HG03457 (cell line): ENCODE measurements at regions not wholly inside any gene's neighbourhood (a gene's known extent, or its start where the extent isn't known, plus 50 kb on each side); places are given as distances from the start of the nearest gene placed in this dataset.

Experiments
- ATAC-seq: cut with Tn5 transposase; IDR thresholded peaks from one replicate; pipeline ENCODE4 v1.9.1; 2021; ENCODE audit warnings: moderate number of reproducible peaks; ENCODE audit not compliant: unreplicated experiment

- no peak for ATAC-seq
Observed at GRCh38 chr2:215522237-215522636, 86.4 kb upstream of the FN1 start.

GRCh38 chr2:215521031-215521430 lies 85.2 kb upstream of the FN1 start:
- ATAC-seq: no peak

DNA sequence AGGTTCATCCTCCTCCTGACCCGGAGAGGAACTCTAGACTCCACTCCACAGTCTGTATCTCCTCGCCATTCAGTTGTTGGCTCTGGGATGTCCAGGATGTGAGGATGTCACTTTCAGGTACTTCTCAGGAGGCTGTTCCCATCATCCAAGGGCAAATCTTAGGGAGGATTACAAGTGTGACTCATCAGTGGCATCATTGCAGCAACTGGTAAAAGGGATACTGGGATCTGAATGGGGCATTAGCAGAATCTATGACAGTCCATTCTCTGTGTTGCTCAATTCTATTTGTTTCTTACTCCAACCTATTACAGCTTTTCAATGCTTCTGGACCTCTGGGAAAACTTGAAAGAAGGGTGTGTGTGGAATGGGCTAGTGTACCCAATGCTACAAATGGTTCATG lies 81.5 kb upstream of the FN1 start:
- ATAC-seq: no peak

DNA sequence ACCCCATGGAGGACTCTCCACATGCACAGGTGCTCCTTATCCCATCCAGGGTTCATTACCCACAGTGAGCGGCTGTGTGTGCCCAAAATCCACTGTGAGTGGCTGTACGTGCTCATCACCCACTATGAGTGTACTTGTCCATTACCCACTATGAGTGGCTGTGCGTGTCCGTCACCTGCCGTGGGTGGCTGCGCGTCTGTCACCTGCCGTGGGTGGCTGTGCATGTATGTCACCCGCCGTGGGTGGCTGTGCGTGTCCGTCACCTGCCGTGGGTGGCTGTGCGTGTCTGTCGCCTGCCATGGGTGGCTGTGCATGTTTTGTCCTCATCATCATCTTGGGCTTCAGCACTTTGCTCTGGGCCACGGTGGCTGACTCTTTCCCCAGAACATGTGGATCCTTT lies 78.6 kb upstream of the FN1 start:
- ATAC-seq: no peak

- no peak for ATAC-seq
Observed at GRCh38 chr2:215511454-215512346, 75.8 kb upstream of the FN1 start.

DNA sequence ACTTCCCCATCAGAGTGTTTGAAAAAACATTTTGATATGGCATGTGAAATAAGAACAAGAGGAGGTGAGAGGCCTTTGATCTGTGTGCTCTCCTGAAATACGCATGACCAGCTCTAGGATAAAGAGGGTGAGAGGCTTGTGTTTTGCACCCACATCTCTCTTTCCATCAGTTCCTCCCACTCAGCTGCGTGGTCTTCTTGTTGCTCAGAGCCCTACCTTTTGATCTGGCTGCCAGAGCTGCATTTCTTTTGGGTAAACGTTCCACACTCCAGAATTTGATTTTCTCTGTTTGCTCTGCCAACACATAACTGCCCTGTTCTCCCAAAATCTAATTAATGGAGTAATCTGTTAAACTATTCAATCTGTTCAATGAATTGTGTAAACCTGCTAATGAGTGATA lies 72.0 kb upstream of the FN1 start:
- ATAC-seq: no peak

DNA sequence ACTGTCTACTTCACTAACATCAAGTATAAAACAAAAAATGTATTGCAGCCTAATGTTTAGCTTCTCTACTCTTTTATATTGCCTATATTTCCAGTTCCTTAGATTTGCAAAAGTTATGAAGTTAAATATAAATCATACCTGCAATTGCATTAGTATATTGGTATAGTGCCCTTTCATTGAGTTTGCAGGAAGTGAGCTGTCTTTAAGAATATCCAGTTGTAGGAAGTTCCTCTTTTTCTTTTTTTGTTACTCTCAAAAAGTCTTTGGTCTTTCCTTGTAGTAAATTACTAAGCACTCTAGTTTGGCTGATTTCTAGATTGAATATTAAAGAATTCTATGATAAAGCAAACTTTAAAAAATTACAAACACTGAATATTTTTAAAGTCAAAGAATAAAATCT lies 71.3 kb upstream of the FN1 start:
- ATAC-seq: no peak

DNA sequence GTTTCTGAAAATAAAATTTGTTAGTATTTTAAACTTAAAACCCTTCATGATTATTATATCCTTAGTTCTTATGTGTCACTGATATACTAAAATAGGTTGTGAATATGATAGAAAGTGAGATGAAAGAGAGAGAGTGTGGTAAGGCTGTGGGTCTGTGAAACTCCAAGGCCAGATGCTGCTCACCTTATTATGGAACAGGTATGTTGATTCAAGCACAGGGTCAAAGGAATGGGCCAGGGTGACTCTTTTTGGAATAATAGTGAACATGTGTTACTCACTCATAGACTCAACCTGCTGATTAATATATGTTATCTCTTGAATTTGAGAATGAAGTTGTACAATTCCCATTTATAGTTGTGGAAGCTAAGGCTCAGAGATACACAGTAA lies 70.7 kb upstream of the FN1 start:
- no peak for ATAC-seq

- ATAC-seq: no peak
Observed at GRCh38 chr2:215505044-215505786, 69.3 kb upstream of the FN1 start.

DNA sequence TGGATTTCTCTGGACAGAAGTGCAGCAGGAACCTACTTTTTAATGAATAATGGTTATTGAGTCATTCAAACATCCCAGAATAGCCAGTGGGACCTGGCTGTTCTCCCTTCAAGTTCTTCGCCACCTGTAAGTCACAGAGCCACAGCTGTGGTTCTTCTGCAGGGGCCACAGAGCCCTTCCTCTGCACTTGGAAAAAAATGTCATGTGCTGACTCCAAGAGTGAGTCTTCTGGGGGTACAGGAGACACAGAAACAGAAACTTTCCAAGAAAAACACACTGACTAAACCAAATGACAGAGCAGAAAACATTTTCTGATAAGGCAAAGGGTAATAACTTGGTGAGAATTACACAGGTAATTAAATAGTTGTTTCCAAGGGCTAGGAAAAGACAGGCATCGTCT lies 68.7 kb upstream of the FN1 start:
- ATAC-seq: no peak

DNA sequence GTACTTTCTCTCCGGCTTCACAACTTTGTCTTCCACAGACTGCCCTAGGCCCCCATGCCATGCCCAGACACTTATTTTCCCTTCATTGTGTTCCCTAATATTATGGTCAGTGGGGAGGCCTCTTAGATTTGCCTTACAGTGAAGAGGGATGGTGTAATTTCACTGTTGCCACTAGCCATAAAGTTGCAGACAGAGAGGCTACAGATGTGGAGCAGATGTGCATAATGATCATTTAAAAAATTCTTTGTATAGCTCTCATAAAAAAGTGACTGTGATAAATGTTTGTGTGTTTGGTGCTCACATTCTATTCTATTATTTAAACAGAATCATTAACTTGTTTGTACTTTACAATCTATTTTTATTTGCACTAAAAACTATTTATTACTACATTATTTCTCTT lies 67.5 kb upstream of the FN1 start:
- ATAC-seq: no peak

GRCh38 chr2:215500466-215500865 lies 64.6 kb upstream of the FN1 start:
- ATAC-seq: no peak

- ATAC-seq: no peak
Observed at GRCh38 chr2:215499331-215499730, 63.5 kb upstream of the FN1 start.

DNA sequence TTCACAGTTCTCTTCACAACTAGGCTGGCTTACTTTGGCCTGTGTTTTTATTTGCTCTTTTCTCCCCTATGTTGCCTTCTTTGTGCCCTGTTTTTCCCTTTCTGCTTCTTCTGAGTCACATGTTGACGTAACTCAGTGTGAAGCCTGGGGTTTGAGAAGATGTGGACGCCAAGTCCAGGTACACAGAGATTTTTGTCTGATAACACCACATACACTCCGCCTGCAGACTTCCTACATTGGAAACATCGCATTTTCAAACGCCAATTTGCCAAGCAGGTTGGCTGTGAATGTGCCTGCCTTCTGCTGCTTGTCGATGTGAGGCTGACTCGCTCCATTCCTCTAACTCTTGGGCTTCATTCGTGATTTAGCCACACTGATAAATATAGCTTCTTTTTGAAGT lies 62.6 kb upstream of the FN1 start:
- ATAC-seq: no peak

- no peak for ATAC-seq
Observed at GRCh38 chr2:215493376-215493775, 57.5 kb upstream of the FN1 start.

GRCh38 chr2:215489288-215489848 lies 53.5 kb upstream of the FN1 start:
- no peak for ATAC-seq

DNA sequence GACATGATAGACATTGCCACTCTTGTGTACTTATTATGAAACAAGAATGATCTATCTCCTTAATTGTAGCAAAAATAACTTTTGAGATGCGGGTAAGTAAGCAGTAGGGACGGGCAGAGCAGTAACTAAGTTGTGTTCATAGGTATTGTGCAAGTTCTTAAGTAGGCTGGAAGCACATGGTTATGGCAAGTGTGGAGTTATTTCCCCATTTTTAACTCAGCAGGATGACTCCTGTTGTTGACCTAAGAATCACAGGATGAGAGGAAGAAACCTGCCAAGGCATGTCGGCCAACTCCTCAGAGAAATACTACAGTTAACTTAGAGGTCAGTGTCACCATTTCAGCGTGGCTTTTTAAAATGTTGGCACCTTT lies 51.1 kb upstream of the FN1 start:
- ATAC-seq: no peak

DNA sequence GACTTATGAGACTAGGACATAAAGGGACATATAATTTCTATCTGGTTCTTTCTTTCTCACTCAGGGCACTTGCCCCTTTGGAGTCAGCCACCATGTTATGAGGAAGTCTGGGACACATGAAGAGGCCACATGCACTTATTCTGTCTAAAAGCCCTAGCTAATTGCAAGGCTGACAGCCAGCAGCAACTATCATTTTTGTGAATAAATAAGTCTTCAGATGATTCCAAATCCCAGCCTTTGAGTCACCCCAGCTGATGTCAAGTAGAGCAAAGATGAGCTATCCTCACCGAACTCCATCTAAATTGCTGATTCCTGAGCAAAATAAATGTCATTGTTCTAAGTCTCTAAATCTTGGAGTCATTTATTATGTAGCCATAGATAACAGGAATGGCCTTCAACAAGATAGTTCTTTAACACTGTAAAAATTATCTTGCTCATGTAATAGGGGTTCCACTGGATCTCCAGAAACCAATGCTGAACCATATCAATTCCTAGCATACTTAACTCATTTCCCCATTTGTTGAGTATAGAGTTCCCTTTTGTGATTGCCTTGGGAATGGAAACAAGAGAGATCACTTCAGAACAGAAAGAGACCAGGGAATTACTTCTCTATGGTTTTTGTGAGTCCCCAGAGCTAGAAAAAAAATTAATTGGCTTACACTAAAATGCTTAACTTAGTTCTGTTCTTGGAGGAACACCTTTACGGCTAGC lies 50.6 kb upstream of the FN1 start:
- no peak for ATAC-seq
